HepG2 (cell line): ENCODE measurements at regions not wholly inside any gene's neighbourhood (a gene's known extent, or its start where the extent isn't known, plus 50 kb on each side); places are given as distances from the start of the nearest gene placed in this dataset.

Source experiments
- AKAP8 ChIP-seq: sonication (generic); formaldehyde crosslinking; IDR thresholded peaks from 2 replicates; pipeline ENCODE4 v1.5.1; 2020; ENCODE audit warnings: mild to moderate bottlenecking, missing genetic modification reagents
- GZF1 ChIP-seq: sonication (generic); formaldehyde crosslinking; IDR thresholded peaks from 2 replicates; pipeline ENCODE4 v1.5.1; 2020; ENCODE audit warnings: mild to moderate bottlenecking, missing genetic modification reagents
- HDAC6 ChIP-seq: fragments of 200-600 bp; sonication (generic); IDR thresholded peaks from 2 replicates; pipeline ENCODE4 v1.7.0; 2017; ENCODE audit warnings: mild to moderate bottlenecking, antibody characterized with exemption, low read length, low read depth
- HES4 ChIP-seq: sonication (generic); formaldehyde crosslinking; IDR thresholded peaks from 2 replicates; pipeline ENCODE4 v1.9.0; 2021; ENCODE audit warnings: mild to moderate bottlenecking, missing genetic modification reagents, borderline replicate concordance
- KDM1A ChIP-seq: IDR thresholded peaks from 2 replicates; pipeline ENCODE4 v1.6.1; 2016; ENCODE audit warnings: missing compliant biosample characterization
- KDM2A ChIP-seq: sonication (generic); formaldehyde crosslinking; IDR thresholded peaks from 2 replicates; pipeline ENCODE4 v1.4.0; 2020; ENCODE audit warnings: low read depth, missing genetic modification reagents, borderline replicate concordance
- MAF1 ChIP-seq: sonication (generic); formaldehyde crosslinking; IDR thresholded peaks from 2 replicates; pipeline ENCODE4 v1.5.0; 2020; ENCODE audit warnings: missing genetic modification reagents, borderline replicate concordance
- MIER2 ChIP-seq: IDR thresholded peaks from 2 replicates; pipeline ENCODE4 v1.6.1; 2016; ENCODE audit warnings: missing biosample characterization, missing genetic modification reagents
- SMAD9 ChIP-seq: sonication (generic); formaldehyde crosslinking; IDR thresholded peaks from 2 replicates; pipeline ENCODE4 v1.5.1; 2020; ENCODE audit warnings: mild to moderate bottlenecking, missing genetic modification reagents
- TMF1 ChIP-seq: sonication (generic); formaldehyde crosslinking; IDR thresholded peaks from 2 replicates; pipeline ENCODE4 v1.8.1; 2022; ENCODE audit warnings: low read depth, missing genetic modification reagents
- ZNF234 ChIP-seq: sonication (generic); formaldehyde crosslinking; conservative IDR thresholded peaks from 2 replicates; pipeline ENCODE4 v1.5.1; 2020; ENCODE audit warnings: mild to moderate bottlenecking, missing genetic modification reagents
- ZNF24 ChIP-seq: fragments of 450-650 bp; IDR thresholded peaks from 2 replicates; pipeline ENCODE4 v1.6.1; 2017; ENCODE audit warnings: antibody characterized with exemption, mild to moderate bottlenecking
- ZNF260 ChIP-seq: sonication (generic); formaldehyde crosslinking; IDR thresholded peaks from 2 replicates; pipeline ENCODE4 v1.4.0; 2020; ENCODE audit warnings: missing genetic modification reagents, low read depth, mild to moderate bottlenecking, borderline replicate concordance
- ZNF446 ChIP-seq: sonication (generic); formaldehyde crosslinking; IDR thresholded peaks from 2 replicates; pipeline ENCODE4 v1.5.0; 2020; ENCODE audit warnings: mild to moderate bottlenecking, missing genetic modification reagents
- ZNF550 ChIP-seq: sonication (generic); formaldehyde crosslinking; IDR thresholded peaks from 2 replicates; pipeline ENCODE4 v1.4.0; 2020; ENCODE audit warnings: mild to moderate bottlenecking, missing genetic modification reagents, borderline replicate concordance
- ZNF616 ChIP-seq: sonication (generic); formaldehyde crosslinking; IDR thresholded peaks from 2 replicates; pipeline ENCODE4 v1.5.0; 2020; ENCODE audit warnings: low read depth, mild to moderate bottlenecking, missing genetic modification reagents
- ZNF7 ChIP-seq: IDR thresholded peaks from 2 replicates; pipeline ENCODE4 v1.6.1; 2016; ENCODE audit warnings: missing biosample characterization, missing genetic modification reagents
- ZNF703 ChIP-seq: sonication (generic); formaldehyde crosslinking; IDR thresholded peaks from 2 replicates; pipeline ENCODE4 v1.5.1; 2020; ENCODE audit warnings: missing genetic modification reagents, mild to moderate bottlenecking, moderate library complexity, borderline replicate concordance
- TF ChIP-seq, protein P1 (sequence below): sonication (generic); formaldehyde crosslinking; IDR thresholded peaks from 2 replicates; pipeline ENCODE4 v1.9.0; 2022; ENCODE audit warnings: missing genetic modification reagents, mild to moderate bottlenecking, borderline replicate concordance
- TF ChIP-seq, protein P2 (sequence below): sonication (generic); formaldehyde crosslinking; IDR thresholded peaks from 2 replicates; pipeline ENCODE4 v1.5.1; 2020; ENCODE audit warnings: missing genetic modification reagents, mild to moderate bottlenecking, borderline replicate concordance

DNA sequence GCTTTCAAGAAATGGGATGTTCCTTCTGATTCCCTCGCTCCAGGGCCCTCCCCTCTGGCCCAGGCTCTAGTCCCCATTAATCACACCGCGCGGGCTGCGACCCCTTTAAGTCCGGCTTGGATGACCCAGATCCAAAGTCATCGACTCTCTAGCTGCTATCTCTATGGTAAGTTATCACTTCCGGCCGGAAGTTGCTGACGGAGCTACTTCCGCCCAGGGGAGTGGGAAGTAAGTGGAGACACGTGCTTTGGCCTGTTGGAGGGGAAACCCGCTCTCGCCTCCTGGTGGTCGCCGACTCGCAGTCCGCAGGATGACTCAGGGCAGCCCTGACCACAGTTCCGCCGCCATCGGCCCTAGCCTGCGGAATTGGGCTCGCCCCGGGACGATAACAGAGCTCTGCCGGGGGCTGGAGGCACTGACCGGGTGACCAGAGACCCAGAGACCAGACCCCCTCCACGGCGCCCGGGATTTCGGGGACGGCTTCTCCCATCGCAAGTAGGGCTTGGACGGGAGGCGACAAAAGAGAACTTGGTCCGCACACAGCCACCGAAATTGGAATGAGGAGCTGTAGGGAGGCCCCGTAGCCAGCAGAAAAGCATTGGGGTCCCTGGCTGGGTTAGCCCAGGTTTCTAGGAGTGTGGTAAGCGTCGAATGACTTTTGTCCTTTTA is 52.2 kb upstream of the SEC14L1 start (continued):
- TF ChIP-seq AKAP8 (CRISPR knock-in tag) (peak; percentile 87), HDAC6 (no peak), ZNF446 (CRISPR knock-in tag) (peak; percentile 67; the same call in 1 of the 2 replicates), MIER2 (peak; percentile 83; the same call in 1 of the 2 replicates), ZNF550 (CRISPR knock-in tag) (no peak), KDM1A (CRISPR knock-in tag) (peak; percentile 47; the same call in 1 of the 2 replicates), MAF1 (CRISPR knock-in tag) (no peak), SMAD9 (CRISPR knock-in tag) (0 out of 2 replicates have a peak, but pooled peaks have one; percentile 16), KDM2A (CRISPR knock-in tag) (peak; percentile 96), ZNF7 (CRISPR knock-in tag) (no peak), ZNF703 (no peak), ZNF234 (CRISPR knock-in tag) (peak; percentile 97; the same call in 1 of the 2 replicates), HES4 (CRISPR knock-in tag) (peak; percentile 86; the same call in 1 of the 2 replicates), ZNF616 (peak; percentile 84; the same call in 1 of the 2 replicates), ZNF260 (no peak), TMF1 (CRISPR knock-in tag) (0 out of 2 replicates have a peak, but pooled peaks have one; percentile 29), GZF1 (CRISPR knock-in tag) (peak; percentile 57; the same call in 1 of the 2 replicates), ZNF24 (peak; percentile 58; the same call in 1 of the 2 replicates)
- TF ChIP-seq, protein P1, sequence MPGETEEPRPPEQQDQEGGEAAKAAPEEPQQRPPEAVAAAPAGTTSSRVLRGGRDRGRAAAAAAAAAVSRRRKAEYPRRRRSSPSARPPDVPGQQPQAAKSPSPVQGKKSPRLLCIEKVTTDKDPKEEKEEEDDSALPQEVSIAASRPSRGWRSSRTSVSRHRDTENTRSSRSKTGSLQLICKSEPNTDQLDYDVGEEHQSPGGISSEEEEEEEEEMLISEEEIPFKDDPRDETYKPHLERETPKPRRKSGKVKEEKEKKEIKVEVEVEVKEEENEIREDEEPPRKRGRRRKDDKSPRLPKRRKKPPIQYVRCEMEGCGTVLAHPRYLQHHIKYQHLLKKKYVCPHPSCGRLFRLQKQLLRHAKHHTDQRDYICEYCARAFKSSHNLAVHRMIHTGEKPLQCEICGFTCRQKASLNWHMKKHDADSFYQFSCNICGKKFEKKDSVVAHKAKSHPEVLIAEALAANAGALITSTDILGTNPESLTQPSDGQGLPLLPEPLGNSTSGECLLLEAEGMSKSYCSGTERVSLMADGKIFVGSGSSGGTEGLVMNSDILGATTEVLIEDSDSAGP (CRISPR knock-in tag), result peak; percentile 100
- TF ChIP-seq, protein P2, sequence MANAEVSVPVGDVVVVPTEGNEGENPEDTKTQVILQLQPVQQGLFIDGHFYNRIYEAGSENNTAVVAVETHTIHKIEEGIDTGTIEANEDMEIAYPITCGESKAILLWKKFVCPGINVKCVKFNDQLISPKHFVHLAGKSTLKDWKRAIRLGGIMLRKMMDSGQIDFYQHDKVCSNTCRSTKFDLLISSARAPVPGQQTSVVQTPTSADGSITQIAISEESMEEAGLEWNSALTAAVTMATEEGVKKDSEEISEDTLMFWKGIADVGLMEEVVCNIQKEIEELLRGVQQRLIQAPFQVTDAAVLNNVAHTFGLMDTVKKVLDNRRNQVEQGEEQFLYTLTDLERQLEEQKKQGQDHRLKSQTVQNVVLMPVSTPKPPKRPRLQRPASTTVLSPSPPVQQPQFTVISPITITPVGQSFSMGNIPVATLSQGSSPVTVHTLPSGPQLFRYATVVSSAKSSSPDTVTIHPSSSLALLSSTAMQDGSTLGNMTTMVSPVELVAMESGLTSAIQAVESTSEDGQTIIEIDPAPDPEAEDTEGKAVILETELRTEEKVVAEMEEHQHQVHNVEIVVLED (CRISPR knock-in tag), result peak; percentile 73
